Tibial nerve (tissue), 3 donors: ENCODE measurements at regions not wholly inside any gene's neighbourhood (a gene's known extent, or its start where the extent isn't known, plus 50 kb on each side); places are given as distances from the start of the nearest gene placed in this dataset.

Experiments used
- POLR2A ChIP-seq, 2 donors: fragments of 450-650 bp; IDR thresholded peaks; one replicate each; pipeline ENCODE4 v1.6.1; 2017; ENCODE audit warnings: antibody characterized with exemption in 2 of 2, mild to moderate bottlenecking in 2 of 2, moderate library complexity in 2 of 2
- TF ChIP-seq, protein P1 (sequence below), 5 experiments: fragments of 200-600 bp in 3 of 5; fragments of 450-650 bp in 2 of 5; sonication (generic) in 3 of 5; IDR thresholded peaks; one replicate each; pipeline ENCODE4 v1.5.1; 2016 to 2019; ENCODE audit warnings: antibody characterized with exemption in 5 of 5, mild to moderate bottlenecking in 3 of 5, moderate library complexity in 2 of 5

GRCh38 chr12:30806989-30807694 lies 52.4 kb upstream of the CAPRIN2 start:
- TF ChIP-seq POLR2A (IDR thresholded peaks at IDR 0.05): no peak
- TF ChIP-seq, protein P1, sequence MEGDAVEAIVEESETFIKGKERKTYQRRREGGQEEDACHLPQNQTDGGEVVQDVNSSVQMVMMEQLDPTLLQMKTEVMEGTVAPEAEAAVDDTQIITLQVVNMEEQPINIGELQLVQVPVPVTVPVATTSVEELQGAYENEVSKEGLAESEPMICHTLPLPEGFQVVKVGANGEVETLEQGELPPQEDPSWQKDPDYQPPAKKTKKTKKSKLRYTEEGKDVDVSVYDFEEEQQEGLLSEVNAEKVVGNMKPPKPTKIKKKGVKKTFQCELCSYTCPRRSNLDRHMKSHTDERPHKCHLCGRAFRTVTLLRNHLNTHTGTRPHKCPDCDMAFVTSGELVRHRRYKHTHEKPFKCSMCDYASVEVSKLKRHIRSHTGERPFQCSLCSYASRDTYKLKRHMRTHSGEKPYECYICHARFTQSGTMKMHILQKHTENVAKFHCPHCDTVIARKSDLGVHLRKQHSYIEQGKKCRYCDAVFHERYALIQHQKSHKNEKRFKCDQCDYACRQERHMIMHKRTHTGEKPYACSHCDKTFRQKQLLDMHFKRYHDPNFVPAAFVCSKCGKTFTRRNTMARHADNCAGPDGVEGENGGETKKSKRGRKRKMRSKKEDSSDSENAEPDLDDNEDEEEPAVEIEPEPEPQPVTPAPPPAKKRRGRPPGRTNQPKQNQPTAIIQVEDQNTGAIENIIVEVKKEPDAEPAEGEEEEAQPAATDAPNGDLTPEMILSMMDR (IDR thresholded peaks at IDR 0.05): peak; percentile 60 to 74 (median 63)
